ENCODE measurements at regions not wholly inside any gene's neighbourhood (a gene's known extent, or its start where the extent isn't known, plus 50 kb on each side); places are given as distances from the start of the nearest gene placed in this dataset.
"Not testable (repeated sequence)": the region's sequence is repeated elsewhere in the genome, so short reads cannot be mapped to it uniquely, and the experiment has no call there.

GRCh38 chr6:156425359-156426020 lies 351.7 kb upstream of the ARID1B start:
- peak; percentile 3 for DNase-seq
- Mint-ChIP-seq H3K27ac (no peak overlapping the region; the same call in 1 of the 2 replicates), H3K4me1 (ENCODE audit: low read depth) (peaks cover 19% of the 10 kb centered on the region; the same call in 1 of the 2 replicates), H3K9me3 (peaks cover 27% of the 10 kb centered on the region), H3K36me3 (ENCODE audit: low read depth) (peaks cover 10% of the 10 kb centered on the region; the same call in 1 of the 2 replicates), H3K27me3 (ENCODE audit: insufficient read depth) (no peaks in the 10 kb centered on the region), H3K4me3 (no peak overlapping the region)
- TF ChIP-seq CTCF (IDR thresholded peaks at IDR 0.05): no peak

GRCh38 chr6:156423829-156424228 lies 353.3 kb upstream of the ARID1B start:
- Mint-ChIP-seq H3K4me3 (no peak overlapping the region), H3K27ac (no peak overlapping the region), H3K9me3 (peaks cover 27% of the 10 kb centered on the region), H3K4me1 (ENCODE audit: low read depth) (peaks cover 25% of the 10 kb centered on the region; the same call in 1 of the 2 replicates), H3K36me3 (ENCODE audit: low read depth) (peaks cover 10% of the 10 kb centered on the region; the same call in 1 of the 2 replicates), H3K27me3 (ENCODE audit: insufficient read depth) (no peaks in the 10 kb centered on the region)
- no peak for TF ChIP-seq CTCF (IDR thresholded peaks at IDR 0.05)
- DNase-seq: no peak

GRCh38 chr6:156423075-156423474 lies 354.1 kb upstream of the ARID1B start:
- no peak overlapping the region for H3K4me3 Mint-ChIP-seq
- peaks cover 10% of the 10 kb centered on the region; the same call in 1 of the 2 replicates for H3K36me3 Mint-ChIP-seq (ENCODE audit: low read depth)
- H3K27me3 Mint-ChIP-seq (ENCODE audit: insufficient read depth): no peaks in the 10 kb centered on the region
- peaks cover 25% of the 10 kb centered on the region; the same call in 1 of the 2 replicates for H3K4me1 Mint-ChIP-seq (ENCODE audit: low read depth)
- H3K27ac Mint-ChIP-seq: no peak overlapping the region
- H3K9me3 Mint-ChIP-seq: peaks cover 27% of the 10 kb centered on the region
- no peak for DNase-seq
- no peak for TF ChIP-seq CTCF (IDR thresholded peaks at IDR 0.05)

- TF ChIP-seq CTCF (IDR thresholded peaks at IDR 0.05): no peak
- H3K27ac Mint-ChIP-seq: no peak overlapping the region
- H3K4me1 Mint-ChIP-seq (ENCODE audit: low read depth): peaks cover 19% of the 10 kb centered on the region; the same call in 1 of the 2 replicates
- H3K9me3 Mint-ChIP-seq: peaks cover 27% of the 10 kb centered on the region
- H3K27me3 Mint-ChIP-seq (ENCODE audit: insufficient read depth): no peaks in the 10 kb centered on the region
- no peak overlapping the region for H3K4me3 Mint-ChIP-seq
- DNase-seq: no peak
- peaks cover 10% of the 10 kb centered on the region; the same call in 1 of the 2 replicates for H3K36me3 Mint-ChIP-seq (ENCODE audit: low read depth)
Measured at GRCh38 chr6:156421933-156422332, 355.2 kb upstream of the ARID1B start.

GRCh38 chr6:156421301-156421700 lies 355.9 kb upstream of the ARID1B start:
- H3K36me3 Mint-ChIP-seq (ENCODE audit: low read depth): peaks cover 10% of the 10 kb centered on the region; the same call in 1 of the 2 replicates
- H3K9me3 Mint-ChIP-seq: peaks cover 27% of the 10 kb centered on the region
- DNase-seq; H3K4me3 Mint-ChIP-seq; H3K27me3 Mint-ChIP-seq (ENCODE audit: insufficient read depth); H3K27ac Mint-ChIP-seq: not testable (repeated sequence)
- H3K4me1 Mint-ChIP-seq (ENCODE audit: low read depth): peaks cover 15% of the 10 kb centered on the region; the same call in 1 of the 2 replicates

Measured in HFFc6 (cell line).